Stimulated activated CD4-positive, alpha-beta T cell treated with anti-CD3 and anti-CD28 coated beads, Interleukin-4, amount 100 ng/mL, for 4 hours (primary cell): ENCODE measurements at regions not wholly inside any gene's neighbourhood (a gene's known extent, or its start where the extent isn't known, plus 50 kb on each side); places are given as distances from the start of the nearest gene placed in this dataset.
"Not testable (repeated sequence)": the region's sequence is repeated elsewhere in the genome, so short reads cannot be mapped to it uniquely, and the experiment has no call there.

Experiments
- DNase-seq, 2 experiments: peaks; one replicate each; pipeline ENCODE4 v3.0.0-alpha.2; 2020

DNA sequence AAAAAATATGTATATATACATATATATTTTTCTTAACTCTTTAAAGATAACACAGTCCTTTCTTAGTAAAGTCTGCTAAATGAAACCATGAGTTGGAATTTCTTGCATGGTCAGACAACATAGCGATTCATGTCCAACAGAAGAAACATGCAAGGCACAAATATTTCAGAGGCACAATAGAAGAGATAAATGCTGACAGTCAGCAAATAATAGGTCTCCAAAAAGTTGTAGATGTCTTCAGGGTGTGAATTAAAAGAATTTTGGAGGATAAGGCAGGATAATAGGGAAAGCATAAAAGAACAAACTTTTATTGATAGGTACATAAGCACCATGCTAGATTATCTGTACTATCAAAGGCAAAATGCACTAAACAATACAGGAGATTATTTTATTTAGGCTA is 800.2 kb downstream of the PLCL1 start:
- DNase-seq = no peak

DNA sequence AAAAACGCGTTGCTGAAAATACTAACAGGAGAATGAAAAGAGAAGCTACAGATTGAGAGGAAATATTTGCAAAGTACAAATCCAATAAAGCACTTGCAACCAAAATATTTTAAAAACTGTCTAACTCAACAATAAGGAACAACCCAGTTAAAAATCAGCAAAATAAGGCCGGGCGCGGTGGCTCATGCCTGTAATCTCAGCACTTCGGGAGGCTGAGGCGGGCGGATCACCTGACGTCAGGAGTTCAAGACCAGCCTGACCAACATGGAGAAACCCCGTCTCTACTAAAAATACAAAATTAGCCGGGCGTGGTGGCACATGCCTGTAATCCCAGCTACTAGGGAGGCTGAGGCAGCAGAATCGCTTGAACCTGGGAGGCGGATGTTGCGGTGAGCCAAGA is 798.6 kb downstream of the PLCL1 start:
- not testable (repeated sequence) for DNase-seq

DNA sequence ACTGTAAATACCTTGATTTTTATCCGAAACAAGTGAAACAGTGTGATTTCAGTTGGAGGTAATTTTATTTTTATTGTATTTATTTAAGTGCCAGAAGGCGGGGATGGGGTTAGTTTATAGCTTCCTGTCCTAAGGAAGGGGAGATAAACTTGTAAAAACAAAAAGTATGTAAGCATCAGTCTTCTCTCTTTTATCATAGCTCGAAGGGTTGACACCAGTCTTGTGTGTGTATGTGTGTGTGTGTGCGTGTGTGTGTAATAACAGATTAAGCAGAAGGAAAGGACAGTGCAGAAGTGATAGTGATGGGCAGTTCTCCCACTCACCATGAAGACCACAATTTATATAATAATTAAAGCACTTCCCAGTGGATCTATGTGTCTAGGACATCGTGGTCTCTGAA is 793.3 kb downstream of the PLCL1 start:
- DNase-seq = no peak

GRCh38 chr2:198596985-198597384 is 792.6 kb downstream of the PLCL1 start:
- no peak for DNase-seq

DNA sequence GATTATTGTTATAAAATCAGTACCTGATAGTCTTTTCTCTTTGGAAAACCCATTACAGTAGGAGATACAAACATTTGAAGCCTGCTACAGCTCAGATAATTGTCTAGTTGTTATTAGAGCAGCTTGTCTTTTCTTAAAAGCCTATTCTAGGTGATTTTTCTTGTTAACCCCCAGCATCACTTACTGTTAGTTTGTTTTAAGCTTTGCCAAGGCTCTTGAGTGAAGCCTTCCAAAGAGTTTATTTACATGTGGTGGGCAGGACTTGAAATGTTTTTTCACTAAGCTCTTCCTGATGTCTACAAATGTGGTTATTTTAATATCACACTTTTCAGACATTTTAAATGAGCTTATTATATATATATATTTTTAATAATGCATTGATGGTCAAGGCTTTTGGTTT is 791.3 kb downstream of the PLCL1 start:
- DNase-seq = no peak

DNA sequence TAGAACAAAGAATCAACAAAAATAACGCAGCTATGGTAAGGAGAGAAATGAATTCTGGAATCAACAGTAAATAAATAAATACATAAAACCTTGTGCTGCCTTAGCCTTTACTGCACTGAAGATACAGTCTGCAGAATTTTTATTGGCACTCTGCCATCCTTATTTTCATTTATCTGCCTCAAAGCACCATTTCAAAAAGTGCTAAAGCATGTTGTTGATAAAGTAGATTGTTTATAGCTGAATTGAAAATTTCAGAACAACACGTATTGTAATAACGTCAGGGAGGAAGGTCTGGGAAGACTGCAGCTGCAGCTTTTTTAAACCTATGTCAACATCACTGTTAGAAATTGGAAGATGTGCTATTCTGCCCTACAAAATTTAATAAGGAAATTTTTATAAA is 787.2 kb downstream of the PLCL1 start:
- no peak for DNase-seq

DNA sequence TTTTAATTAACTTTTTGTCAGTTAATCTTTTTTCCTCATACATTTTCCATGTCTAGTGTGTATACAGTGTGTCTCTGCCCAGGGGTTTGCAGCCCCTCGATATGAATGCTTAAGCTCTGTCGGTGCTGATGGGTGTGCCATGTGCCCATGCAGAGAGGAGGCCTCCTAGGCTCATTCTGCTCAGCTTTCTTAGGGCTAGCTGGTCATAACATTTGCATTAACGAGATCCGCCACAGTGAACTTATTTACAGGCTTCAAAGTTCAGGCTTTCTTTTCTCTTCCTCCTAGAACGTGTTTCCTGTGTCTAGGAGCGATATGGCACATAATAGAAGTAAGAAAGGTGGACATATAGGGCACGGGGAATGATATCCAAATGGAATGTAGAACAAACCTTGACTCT is 783.3 kb downstream of the PLCL1 start:
- no peak for DNase-seq

DNA sequence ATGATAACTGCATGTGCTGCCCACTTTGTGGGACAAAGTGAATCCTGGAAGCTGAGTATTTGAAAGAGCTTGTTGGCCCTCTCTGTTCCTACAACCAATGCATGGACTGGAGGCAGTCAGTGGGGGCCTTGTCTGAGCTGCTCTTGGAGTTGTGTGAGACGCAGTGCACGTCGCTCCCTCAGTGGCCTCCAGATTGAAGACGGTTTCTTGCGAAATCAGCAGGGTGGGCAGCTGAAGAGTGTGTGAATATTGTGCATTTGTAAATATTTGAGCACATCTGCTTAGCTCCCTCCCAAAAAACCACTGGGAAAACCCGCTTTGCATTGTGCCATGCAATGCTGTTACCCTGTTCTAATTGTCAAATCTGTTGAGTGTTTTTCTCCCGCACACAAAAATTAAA is 782.8 kb downstream of the PLCL1 start:
- DNase-seq = no peak

DNA sequence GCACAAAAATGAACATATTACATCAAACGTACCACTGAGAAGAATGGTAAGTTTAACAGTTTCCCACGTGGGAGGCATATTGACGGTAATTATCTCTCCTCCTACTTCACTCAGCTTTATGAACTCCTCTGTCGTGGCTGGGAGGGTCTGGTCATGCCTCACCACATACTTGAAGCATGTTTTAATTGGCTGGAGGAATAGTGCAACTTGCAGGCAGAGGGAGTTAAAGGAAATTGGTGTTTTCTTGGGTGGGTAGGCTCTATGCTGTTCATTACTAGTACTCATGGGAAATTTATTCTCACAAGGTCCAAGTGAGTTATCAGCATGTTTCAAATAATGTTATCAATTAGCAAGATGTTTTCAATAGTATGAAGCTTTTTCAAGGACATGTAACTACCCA is 767.0 kb downstream of the PLCL1 start:
- no peak for DNase-seq

- no peak for DNase-seq
Observed at GRCh38 chr2:198558176-198558575, 753.8 kb downstream of the PLCL1 start.

DNA sequence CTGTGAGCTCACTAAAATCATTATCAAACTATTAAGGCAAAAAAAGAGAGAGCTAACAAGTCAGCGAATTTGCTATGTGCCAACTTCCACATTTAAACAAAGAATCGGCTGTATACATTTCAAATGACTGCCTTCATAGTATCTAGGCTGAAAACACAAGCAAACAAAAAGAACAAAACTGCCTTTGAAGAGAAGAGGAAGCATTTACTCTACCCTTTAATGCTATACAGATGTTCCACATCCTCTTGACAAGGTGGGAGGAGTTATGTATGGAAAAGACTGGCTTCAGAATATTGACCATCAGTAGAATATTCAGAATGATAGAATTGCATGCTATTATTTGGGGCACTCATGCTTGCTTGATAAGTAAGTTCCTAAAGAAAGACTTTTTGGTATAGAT is 741.7 kb downstream of the PLCL1 start:
- DNase-seq = no peak

GRCh38 chr2:198545411-198545810 is 741.0 kb downstream of the PLCL1 start:
- DNase-seq = no peak

- DNase-seq = no peak
Observed at GRCh38 chr2:198544461-198544860, 740.1 kb downstream of the PLCL1 start.

DNA sequence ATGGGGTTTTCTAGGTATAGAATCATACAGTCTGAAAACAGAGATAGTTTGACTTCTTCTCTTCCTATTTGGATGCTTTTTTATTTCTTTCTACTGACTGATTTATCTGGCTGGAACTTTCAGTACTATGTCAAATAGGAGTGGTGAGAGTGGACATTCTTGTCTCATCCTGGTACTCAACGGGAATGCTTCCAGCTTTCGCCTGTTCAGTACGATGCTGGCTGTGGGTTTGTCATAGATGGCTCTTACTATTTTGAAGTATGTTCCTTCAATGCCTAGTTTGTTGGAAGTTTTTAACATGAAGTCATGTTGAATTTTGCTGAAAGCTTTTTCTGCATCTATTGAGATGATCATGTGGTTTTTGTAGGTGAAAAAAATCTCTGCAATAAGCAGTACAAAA is 730.4 kb downstream of the PLCL1 start:
- DNase-seq = no peak

- no peak for DNase-seq
Observed at GRCh38 chr2:198525211-198525969, 721.0 kb downstream of the PLCL1 start.

GRCh38 chr2:198523710-198524109 is 719.3 kb downstream of the PLCL1 start:
- DNase-seq = no peak

- DNase-seq = no peak
Observed at GRCh38 chr2:198518935-198519334, 714.5 kb downstream of the PLCL1 start.

GRCh38 chr2:198517976-198518375 is 713.6 kb downstream of the PLCL1 start:
- DNase-seq = no peak

DNA sequence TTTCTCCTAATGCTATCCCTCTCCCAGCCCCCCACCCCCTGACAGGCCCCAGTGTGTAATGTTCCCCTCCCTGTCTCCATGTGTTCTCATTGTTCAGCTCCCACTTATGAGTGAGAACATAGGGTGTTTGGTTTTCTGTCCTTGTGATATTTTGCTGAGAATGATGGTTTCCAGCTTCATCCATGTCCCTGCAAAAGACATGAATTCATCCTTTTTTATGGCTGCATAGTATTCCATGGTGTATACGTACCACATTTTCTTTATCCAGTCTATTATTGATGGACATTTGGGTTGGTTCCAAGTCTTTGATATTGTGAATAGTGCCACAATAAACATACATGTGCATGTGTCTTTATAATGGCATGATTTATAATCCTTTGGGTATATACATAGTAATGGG is 704.2 kb downstream of the PLCL1 start:
- not testable (repeated sequence) for DNase-seq

GRCh38 chr2:198499539-198499938 is 695.1 kb downstream of the PLCL1 start:
- no peak for DNase-seq

DNA sequence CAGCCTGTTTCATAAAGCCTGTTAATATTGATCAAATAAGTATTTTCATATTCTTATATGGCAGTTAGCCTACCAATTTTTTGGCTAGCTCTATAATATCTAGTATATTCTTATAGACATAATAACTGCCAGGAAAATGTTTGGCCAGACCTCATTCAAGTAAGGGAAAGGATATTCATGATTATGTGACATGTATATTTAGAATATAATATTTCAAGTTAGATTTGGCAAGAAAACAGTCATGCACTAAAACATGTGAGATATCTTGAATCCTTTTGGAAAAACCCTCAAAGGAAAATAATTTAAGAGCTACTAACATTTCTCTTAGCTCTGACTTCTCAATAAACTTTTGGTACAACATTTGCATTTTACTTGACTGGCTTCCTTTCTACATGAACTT is 694.1 kb downstream of the PLCL1 start:
- DNase-seq = no peak

DNA sequence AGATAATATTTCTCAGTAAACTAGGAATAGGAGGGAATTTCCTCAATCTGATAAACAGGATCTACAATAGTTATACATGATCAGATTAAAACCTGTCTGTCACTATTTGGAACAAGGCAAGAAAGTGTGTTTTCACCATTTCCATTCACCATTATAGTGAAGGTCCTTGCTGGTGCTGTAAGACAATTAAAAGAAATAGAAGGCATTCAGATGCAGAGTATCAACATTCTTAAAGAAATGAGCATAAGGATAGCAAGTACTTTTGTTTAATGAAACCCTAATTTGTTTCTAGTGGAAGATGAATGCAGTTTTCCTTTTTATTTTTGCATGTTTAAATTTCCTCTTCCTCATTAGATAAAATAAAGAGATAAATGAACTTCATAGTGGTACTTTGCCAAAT is 693.7 kb downstream of the PLCL1 start:
- DNase-seq = no peak

- no peak for DNase-seq
Observed at GRCh38 chr2:198494931-198495330, 690.5 kb downstream of the PLCL1 start.

DNA sequence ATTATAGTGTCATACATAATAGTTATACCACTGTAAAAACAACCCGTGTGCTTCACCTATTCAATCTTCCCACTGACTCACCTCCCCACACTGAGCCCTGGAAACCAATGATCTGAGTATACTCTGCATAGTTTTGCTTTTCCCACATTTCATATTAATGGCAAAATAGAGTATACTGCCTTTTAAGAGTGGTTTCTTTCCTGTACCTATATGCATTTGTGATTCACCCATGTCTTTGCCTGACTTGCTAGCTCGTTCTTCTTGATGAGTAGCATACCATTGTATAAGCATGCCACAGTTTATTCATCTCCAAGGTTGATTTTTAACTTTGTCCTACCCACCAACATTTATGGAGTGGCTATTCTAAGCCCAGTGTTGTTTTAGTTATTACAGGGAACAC is 686.4 kb downstream of the PLCL1 start:
- no peak for DNase-seq

- no peak for DNase-seq
Observed at GRCh38 chr2:198488964-198489363, 684.6 kb downstream of the PLCL1 start.
